Stimulated activated naive CD8-positive, alpha-beta T cell treated with anti-CD3 and anti-CD28 coated beads, Interleukin-15, Interleukin-2, amounts not matched to agents 100 ng/mL and 50 ng/mL, for 24 hours (primary cell): ENCODE measurements at regions not wholly inside any gene's neighbourhood (a gene's known extent, or its start where the extent isn't known, plus 50 kb on each side); places are given as distances from the start of the nearest gene placed in this dataset.
"Not testable (repeated sequence)": the region's sequence is repeated elsewhere in the genome, so short reads cannot be mapped to it uniquely, and the experiment has no call there.

Experiments used
- H3K27ac Mint-ChIP-seq: one replicate; pipeline ENCODE4 v1.8.0; 2021; ENCODE audit warnings: mild to moderate bottlenecking, mixed read lengths
- H3K27me3 Mint-ChIP-seq: one replicate; pipeline ENCODE4 v1.8.0; 2021; ENCODE audit warnings: mixed read lengths
- H3K36me3 Mint-ChIP-seq: one replicate; pipeline ENCODE4 v1.8.0; 2021; ENCODE audit warnings: low read depth, mixed read lengths
- H3K4me1 Mint-ChIP-seq: one replicate; pipeline ENCODE4 v1.8.0; 2021; ENCODE audit warnings: low read depth, mixed read lengths
- H3K4me3 Mint-ChIP-seq: one replicate; pipeline ENCODE4 v1.8.0; 2021; ENCODE audit warnings: mild to moderate bottlenecking, mixed read lengths
- H3K9me3 Mint-ChIP-seq: one replicate; pipeline ENCODE4 v1.8.0; 2021; ENCODE audit warnings: mixed read lengths

DNA sequence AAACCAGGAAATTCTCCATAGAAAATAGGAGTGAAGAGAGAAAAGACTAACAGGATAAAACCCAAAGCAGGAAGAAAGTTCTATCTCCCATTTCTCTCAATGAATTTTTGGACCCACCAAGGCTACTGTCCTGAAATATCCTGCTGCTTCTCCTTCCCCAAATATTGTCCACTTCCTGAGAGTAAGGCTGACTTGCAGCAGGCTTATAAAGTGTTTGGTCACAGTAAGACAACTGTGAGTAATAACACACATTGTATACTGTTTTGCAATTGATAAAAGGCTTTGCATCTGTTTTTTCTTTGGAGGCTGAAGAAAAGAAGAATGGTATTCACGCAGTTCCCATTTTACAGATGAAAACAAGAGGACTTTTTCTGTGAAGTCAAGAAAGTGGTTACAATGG, 52.8 kb downstream of the FOXD4L6 start:
- Mint-ChIP-seq H3K4me1 (peaks cover 13% of the 10 kb centered on the region), H3K27me3 (peaks cover 38% of the 10 kb centered on the region)
- H3K36me3 Mint-ChIP-seq, H3K4me3 Mint-ChIP-seq, H3K9me3 Mint-ChIP-seq, H3K27ac Mint-ChIP-seq: not testable (repeated sequence)

DNA sequence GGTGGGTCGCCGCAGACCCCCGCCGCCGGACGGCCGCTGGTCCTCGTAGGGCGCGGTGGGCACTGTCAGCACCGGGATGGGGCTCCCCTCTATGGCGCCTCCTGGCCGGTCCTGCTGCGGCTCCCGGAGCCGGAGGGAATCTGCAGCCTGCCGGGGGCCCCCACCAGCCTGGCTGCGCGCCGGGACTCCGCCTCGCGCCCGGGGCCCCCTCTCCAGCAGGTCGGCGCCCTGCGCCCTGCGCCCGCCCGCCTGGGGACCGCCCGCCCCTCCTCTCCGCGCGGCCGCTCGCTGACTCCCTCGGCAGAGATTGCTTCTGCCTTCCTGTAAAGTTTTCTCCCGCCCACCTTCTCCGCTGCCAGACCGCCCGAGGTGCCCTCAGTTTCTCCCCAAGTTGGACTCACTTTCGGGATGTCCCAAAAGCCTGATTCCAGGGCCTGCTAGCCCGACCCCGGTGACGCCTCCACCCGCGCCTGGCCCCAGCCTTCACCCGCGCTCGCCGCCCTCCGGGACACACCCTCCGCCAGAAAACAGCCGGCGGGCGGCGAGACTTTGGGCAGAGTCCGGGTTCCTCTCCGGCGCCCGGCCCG, 54.0 kb downstream of the FOXD4L6 start:
- H3K4me3 Mint-ChIP-seq, result peak overlapping the region; percentile 76
- H3K27me3 Mint-ChIP-seq, result peaks cover 38% of the 10 kb centered on the region
- H3K27ac Mint-ChIP-seq, H3K36me3 Mint-ChIP-seq, H3K9me3 Mint-ChIP-seq: not testable (repeated sequence)
- H3K4me1 Mint-ChIP-seq, result peaks cover 13% of the 10 kb centered on the region

DNA sequence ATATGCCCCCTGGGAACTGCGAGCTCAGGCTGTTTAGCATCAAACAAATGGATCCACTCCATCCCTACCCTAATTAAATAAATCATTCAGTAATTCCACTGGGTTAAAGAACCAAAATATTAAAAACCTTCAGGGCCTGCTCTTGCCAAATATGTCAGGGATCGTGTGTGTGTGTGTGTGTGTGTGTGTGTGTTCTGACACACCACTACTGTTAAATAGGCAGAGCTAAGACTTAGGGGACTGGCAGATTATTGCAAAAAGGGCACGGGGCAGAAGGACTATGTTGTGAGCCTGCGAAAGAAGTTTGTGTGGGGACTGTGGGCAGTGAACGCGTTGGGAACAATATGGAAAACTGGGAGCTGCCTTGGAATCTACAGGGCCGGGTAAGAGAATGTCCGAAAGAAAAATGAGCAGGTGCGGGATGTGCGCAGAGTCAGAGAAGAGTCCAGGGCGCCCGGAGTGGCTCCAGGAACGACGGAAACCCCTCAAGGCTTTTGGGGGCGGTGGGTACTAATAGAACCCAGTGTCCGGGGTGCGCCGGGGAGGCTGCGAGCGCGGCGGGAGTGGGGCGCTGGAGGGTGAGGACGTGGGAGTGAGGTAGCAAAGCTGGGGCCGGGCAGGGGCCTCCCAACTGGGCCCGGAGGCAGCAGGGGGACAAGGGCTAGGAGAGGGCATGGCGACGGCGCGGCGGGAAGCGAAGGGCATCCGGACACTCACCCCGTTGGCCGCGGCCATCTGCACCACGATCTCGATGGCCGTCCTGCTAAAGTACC, 54.8 kb downstream of the FOXD4L6 start:
- not testable (repeated sequence) for H3K36me3 Mint-ChIP-seq, H3K9me3 Mint-ChIP-seq, H3K27ac Mint-ChIP-seq
- Mint-ChIP-seq H3K4me3 (peak overlapping the region; percentile 66), H3K27me3 (peaks cover 38% of the 10 kb centered on the region), H3K4me1 (peaks cover 13% of the 10 kb centered on the region)

DNA sequence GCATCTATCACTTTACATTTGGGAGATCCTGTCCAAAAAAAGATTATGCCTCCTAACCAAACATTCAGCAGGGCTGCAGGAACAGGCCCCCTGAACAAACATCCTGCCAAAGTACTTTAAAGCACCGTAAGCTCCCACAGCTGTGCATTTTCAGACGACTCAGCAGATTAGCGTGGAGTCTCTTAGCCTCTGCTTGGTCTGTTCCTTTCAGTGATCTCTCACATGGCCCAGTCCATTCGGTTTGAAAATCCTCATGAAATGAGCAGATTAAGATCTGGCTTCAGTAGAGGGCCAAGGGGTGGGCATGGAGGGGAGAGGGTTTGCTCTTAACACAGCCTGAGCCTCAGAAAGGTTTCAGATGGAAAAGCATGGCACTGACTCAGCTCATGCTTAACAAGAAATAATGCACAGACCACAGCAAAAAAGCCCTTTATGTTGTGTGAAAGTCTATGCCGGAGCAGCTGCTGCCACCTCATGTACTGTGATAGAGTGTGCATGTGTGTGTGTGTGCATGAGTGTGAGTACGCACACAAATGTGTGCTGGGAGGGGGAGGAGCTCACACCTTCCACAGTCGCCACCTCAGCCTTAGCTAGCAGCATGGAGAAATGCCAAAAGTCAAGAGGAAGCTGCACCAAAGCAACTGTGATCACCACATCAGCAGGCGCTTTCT, 64.2 kb downstream of the FOXD4L6 start:
- not testable (repeated sequence) for H3K36me3 Mint-ChIP-seq, H3K9me3 Mint-ChIP-seq, H3K27me3 Mint-ChIP-seq, H3K4me3 Mint-ChIP-seq
- Mint-ChIP-seq H3K27ac (peak overlapping the region; percentile 36), H3K4me1 (peaks cover 10% of the 10 kb centered on the region)

DNA sequence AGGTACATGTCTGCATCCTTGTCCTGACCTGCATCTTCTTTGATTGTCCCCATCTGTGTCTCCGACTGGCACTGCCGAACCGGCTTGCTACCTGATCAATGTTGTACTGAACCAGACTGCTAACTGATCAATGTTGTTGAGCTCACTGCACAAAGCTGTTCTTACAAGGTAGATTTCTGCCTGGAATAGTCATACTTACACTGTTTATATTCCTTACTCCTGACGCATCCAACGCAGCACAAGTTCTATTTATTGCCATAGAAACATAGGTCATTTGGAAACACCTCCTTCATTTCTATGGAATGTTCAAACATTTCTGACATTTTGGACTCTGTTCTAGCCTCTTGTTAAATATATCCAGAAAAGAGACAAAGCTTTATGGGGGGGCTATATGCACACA, 65.2 kb downstream of the FOXD4L6 start:
- H3K4me1 Mint-ChIP-seq, result peaks cover 10% of the 10 kb centered on the region
- not testable (repeated sequence) for H3K36me3 Mint-ChIP-seq, H3K4me3 Mint-ChIP-seq, H3K27me3 Mint-ChIP-seq, H3K27ac Mint-ChIP-seq, H3K9me3 Mint-ChIP-seq

DNA sequence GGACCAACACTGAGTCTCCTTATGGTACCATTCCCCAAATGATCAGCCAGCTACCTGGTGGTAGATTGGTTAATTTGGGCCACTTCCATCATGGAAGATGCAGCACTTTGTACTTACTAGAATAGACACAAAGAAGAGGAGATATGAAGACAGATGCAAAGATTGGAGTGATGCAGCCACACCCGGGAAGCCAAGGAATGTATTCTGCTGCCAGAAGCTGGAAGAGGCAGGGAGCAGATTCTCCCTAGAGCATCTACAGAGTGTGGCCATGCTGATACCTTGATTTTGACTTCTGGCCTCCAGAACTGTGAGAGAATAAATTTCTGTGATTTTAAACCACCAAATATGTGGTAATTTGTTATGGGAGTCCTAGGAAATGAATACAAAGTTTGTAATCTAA, 68.9 kb downstream of the FOXD4L6 start:
- not testable (repeated sequence) for H3K27ac Mint-ChIP-seq, H3K9me3 Mint-ChIP-seq, H3K36me3 Mint-ChIP-seq, H3K27me3 Mint-ChIP-seq, H3K4me1 Mint-ChIP-seq, H3K4me3 Mint-ChIP-seq

DNA sequence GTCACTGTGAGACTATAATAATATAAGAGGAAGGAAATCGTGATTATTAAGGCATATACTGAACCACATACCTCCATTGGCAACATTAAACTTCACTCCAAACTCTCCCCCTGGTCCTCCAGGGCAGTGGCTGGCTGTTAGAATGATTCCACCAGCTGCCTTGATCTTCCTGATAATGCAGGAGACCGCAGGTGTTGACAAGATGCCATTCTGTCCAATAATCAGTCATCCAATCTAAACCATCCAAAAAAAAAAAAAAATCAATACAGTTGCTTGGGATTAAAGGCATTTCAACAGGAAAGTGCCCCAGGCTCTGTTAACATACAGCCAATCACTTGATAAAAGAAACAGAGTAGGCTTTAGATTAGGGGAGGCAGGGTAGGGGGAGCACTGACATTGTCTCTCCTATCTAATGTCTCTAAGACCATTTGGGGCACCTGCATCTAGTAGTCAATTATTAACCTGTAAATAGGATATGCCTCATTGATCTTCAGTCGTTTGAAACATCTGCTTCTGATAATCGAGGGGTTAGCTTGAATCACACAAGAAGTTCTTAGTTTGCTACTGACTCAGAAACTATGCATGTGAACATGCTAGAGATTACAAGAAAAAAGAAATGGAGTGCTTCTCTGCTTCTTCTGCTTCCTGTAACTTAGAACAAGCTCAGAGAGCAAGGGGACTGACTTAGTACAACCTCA, 74.7 kb downstream of the FOXD4L6 start:
- H3K27me3 Mint-ChIP-seq, H3K4me3 Mint-ChIP-seq, H3K36me3 Mint-ChIP-seq, H3K27ac Mint-ChIP-seq, H3K4me1 Mint-ChIP-seq, H3K9me3 Mint-ChIP-seq: not testable (repeated sequence)

DNA sequence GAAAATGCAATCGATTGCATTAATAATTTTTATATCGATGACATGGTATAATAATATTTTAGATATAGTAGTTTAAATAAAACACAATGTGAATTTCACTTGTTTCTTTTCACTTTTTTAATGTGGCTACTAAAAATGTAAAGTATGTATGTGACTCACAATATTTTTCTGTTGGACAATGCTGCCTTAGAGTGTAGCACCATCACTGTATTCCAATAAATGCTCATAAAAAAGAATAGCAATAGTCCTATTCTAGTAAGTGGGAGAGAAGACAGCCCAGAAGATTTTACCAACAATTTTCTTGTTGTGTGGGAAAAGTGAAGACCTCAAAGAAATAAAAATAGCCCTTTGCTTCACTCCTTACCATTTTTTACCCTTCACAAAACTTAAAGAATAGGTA, 79.8 kb downstream of the FOXD4L6 start:
- H3K27ac Mint-ChIP-seq, H3K27me3 Mint-ChIP-seq, H3K4me1 Mint-ChIP-seq, H3K9me3 Mint-ChIP-seq, H3K4me3 Mint-ChIP-seq, H3K36me3 Mint-ChIP-seq: not testable (repeated sequence)

DNA sequence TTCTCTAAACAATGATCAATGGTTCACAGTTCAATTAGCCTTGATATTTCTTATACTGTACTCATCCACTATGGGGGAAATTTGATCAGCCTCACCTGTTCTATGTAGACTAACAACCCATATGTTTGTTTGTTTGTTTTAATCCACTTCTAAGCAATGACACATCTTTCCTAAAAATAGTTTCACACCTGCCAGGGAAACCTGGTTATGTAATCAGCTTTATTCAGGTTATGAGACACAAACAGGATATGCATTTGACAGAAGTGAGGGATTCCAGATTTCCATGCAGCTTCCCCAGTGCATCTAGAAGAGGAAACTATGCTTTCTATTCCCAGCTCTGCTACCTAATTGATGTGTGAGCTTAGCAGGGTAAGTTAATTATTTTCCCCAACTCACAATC, 80.7 kb downstream of the FOXD4L6 start:
- not testable (repeated sequence) for H3K4me1 Mint-ChIP-seq, H3K36me3 Mint-ChIP-seq, H3K9me3 Mint-ChIP-seq, H3K4me3 Mint-ChIP-seq, H3K27ac Mint-ChIP-seq, H3K27me3 Mint-ChIP-seq

DNA sequence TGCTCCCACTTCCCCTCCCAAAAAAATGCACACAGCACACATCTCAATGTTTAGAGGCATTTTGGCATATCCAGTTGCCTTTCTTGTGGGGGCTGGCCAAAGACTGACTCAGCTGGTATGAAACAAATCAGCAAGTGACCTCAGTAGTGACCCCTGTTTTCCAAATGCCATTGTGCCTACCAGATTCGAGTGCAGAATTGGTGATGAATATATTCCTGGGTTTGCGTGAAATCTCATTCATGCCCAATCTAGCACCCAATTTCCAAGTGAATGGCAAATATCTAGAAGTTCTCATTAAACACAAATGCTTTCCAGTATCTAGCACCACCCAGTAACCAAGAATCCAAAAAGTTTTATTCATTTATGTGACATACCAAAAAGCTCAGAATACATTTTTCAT, 83.6 kb downstream of the FOXD4L6 start:
- not testable (repeated sequence) for H3K27ac Mint-ChIP-seq, H3K4me3 Mint-ChIP-seq, H3K27me3 Mint-ChIP-seq, H3K4me1 Mint-ChIP-seq, H3K36me3 Mint-ChIP-seq
- H3K9me3 Mint-ChIP-seq, result peaks cover 13% of the 10 kb centered on the region

DNA sequence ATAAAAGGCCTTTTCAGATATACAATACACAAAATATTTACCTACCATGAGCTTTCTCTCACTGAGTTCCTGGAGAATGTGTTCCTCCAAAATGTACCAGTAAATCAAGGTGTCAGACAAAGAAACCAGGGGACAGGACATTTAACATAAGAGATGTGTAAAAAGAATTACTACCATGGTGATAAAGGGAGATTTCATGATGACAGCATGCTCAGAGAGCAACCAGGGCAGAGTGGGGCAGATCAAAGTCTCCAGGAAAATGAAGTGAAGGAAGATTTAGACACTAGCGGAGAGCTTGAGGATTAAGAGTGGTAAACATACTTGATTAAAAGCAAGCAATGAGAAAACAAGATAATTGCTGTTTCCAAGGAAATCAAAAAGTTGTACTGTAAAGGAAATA, 85.0 kb downstream of the FOXD4L6 start:
- H3K4me3 Mint-ChIP-seq, H3K36me3 Mint-ChIP-seq, H3K27ac Mint-ChIP-seq, H3K9me3 Mint-ChIP-seq, H3K27me3 Mint-ChIP-seq, H3K4me1 Mint-ChIP-seq: not testable (repeated sequence)

DNA sequence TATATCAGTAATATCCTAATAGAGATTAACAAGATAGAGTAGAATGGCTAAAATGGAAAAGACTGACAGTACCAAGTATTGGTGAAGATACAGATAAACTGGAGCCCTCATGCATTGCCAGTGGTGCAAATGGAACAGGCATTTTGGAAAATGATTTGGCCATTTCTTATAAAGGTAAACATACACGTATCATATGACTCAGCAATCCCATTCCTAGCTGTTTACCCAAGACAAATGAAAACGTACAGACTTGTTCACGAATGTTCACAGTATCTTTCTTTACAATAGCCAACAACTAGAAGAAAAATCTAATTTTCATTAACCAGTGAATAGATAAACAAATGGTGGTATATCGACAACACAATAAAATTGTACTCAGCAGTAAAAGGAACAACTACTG, 86.4 kb downstream of the FOXD4L6 start:
- not testable (repeated sequence) for H3K27me3 Mint-ChIP-seq, H3K9me3 Mint-ChIP-seq, H3K36me3 Mint-ChIP-seq, H3K27ac Mint-ChIP-seq, H3K4me1 Mint-ChIP-seq, H3K4me3 Mint-ChIP-seq

DNA sequence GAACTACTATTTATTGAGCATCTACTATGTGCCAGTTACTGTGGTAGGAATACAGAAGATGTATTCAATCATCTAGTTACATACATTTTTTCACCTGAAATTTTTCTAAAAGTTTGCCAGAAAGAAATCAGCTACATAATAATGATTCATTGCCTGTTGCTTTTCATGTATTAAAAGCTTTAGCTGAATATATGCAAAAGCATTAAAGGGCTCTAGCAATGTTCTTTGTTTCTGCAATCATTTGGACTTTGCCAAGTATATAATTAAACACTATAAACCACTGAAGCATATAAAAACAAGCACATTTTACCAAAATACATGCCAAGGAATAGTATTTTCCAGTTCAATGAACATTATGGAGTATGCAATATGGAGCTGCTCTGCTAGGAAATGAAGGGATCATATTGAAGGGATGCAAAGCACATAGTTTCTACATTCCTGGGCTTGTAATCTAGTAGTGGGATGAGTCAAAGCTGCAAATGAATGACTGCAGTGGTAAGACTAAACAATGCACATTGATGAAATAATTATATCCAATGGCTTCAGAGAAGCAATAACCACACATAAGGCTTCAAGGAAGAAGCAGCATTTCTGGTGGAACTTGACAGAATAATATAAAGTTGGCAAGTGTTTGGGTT, 87.7 kb downstream of the FOXD4L6 start:
- H3K4me1 Mint-ChIP-seq, H3K27me3 Mint-ChIP-seq, H3K36me3 Mint-ChIP-seq: not testable (repeated sequence)

DNA sequence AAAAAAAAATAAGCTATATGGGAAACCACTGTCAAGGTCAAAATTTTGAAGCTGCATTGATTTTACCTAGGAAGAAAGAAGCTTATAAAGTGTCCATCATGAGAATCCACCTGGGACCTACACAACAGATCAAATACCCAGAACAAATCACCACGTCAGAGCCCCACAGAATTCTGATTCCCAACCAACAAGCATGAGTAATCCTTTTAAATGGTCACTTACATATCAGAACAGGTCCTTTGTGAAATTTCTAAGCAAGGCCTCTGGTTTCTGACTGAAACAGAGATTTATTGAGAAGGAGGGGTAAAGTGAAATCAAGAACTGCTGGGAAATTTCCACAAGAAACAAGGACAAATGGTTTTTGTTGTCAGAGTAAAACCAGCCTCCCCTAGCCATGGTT, 93.2 kb downstream of the FOXD4L6 start:
- not testable (repeated sequence) for H3K9me3 Mint-ChIP-seq, H3K27ac Mint-ChIP-seq, H3K4me3 Mint-ChIP-seq, H3K27me3 Mint-ChIP-seq, H3K36me3 Mint-ChIP-seq, H3K4me1 Mint-ChIP-seq

More for the DNA sequence above, 87.7 kb downstream of the FOXD4L6 start:
- H3K4me3 Mint-ChIP-seq, H3K9me3 Mint-ChIP-seq, H3K27ac Mint-ChIP-seq: not testable (repeated sequence)

DNA sequence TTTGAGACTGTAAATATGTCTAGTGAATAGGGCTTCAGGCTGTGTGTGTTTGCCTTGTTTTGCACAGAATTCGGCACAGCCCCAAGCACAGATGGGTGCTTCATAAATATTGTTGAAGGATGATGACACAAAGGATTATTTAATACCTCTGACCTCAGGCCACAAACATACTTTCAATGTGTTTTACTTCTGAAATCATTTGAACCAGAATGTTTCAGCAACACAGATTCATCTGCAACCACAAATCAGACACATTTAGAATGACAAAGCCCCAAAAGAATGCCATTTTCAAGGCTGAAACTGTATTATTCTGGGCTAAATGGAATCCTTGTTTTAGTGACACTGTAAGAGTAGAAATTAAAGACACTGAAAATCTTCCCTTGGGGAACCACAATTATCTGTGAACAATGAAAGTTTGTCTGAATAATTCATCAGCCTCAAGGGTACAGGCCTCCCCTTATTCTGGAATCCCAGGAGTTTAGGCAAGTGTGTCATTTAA, 93.7 kb downstream of the FOXD4L6 start:
- not testable (repeated sequence) for H3K27ac Mint-ChIP-seq, H3K4me3 Mint-ChIP-seq, H3K36me3 Mint-ChIP-seq, H3K9me3 Mint-ChIP-seq, H3K27me3 Mint-ChIP-seq, H3K4me1 Mint-ChIP-seq
